GM20000 (cell line): ENCODE measurements at regions not wholly inside any gene's neighbourhood (a gene's known extent, or its start where the extent isn't known, plus 50 kb on each side); places are given as distances from the start of the nearest gene placed in this dataset.

ENCODE experiments used
- DNase-seq: peaks from one replicate; pipeline ENCODE4 v3.0.0; 2012; ENCODE audit warnings: low spot score
- TF ChIP-seq, protein P1 (sequence below): IDR thresholded peaks from 2 replicates; pipeline ENCODE4 v1.5.1; 2012; ENCODE audit warnings: mild to moderate bottlenecking, control low read depth; ENCODE audit errors: extremely low read depth, missing control alignments

DNA sequence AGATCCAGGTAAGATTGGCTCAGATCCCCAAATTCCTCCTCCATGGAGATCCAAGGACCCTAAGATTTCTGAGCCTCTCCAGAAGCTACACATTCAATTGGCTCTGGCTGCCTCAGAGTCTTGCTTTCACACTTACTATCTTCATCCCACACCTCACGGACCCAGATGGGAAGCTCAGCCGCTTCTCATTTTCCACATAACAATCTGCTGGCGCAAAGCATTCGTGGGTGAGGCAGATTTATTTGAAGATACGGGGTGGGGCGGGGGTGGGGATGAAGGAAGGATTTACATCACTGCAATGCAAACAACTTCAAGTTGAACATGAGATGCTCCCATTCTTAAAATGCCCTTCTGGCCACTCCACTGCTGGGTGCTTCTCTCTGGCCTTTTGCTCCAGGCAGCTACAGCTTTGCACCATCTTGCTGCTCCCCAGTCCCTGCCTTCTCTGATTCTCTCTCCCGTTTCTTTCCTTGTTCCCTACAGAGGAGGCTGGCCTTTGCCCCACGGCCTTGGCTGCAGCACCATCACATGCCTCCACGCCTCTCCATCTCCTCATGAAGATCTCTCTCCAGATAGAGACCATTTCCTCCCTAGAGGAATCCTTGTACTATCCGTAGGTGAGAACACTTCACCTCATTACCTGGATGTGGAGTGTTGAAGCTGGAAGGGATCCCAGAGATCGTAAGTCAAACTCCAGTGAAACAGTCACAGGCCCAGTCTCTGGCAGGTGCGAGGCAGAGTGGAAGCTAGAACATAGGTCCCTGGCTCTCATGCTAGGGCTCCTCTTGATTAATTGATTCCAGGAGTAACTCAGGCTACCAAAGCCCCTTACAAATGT is 175.9 kb downstream of the RPLP1 start:
- TF ChIP-seq, protein P1, sequence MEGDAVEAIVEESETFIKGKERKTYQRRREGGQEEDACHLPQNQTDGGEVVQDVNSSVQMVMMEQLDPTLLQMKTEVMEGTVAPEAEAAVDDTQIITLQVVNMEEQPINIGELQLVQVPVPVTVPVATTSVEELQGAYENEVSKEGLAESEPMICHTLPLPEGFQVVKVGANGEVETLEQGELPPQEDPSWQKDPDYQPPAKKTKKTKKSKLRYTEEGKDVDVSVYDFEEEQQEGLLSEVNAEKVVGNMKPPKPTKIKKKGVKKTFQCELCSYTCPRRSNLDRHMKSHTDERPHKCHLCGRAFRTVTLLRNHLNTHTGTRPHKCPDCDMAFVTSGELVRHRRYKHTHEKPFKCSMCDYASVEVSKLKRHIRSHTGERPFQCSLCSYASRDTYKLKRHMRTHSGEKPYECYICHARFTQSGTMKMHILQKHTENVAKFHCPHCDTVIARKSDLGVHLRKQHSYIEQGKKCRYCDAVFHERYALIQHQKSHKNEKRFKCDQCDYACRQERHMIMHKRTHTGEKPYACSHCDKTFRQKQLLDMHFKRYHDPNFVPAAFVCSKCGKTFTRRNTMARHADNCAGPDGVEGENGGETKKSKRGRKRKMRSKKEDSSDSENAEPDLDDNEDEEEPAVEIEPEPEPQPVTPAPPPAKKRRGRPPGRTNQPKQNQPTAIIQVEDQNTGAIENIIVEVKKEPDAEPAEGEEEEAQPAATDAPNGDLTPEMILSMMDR = no peak
- no peak for DNase-seq

DNA sequence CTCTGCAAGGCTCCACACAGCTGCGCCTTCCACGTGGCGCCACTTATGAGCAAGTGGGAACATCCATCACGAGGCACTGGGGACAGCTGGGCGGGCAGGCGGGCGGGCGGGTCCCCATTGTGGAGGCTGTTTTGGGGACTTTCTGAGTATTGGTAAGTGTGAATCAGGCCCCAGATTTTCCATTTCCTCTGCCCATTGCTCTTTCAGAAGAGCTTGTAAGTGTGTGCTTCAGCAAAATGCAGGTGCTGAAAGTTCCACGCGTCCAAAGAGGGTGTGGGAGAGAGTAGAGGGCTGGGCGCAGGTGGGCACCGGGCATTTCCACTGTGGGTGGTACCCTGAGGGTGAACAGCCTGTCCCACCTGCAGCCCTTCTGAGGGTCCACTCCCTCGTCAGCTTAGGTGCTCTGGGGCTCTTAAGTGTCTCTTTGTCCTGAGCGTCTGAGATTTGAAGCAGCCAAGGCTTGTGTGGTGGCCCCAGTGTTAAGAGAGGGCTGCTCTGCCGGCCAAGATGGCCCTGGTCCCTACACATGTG is 177.1 kb downstream of the RPLP1 start:
- TF ChIP-seq, protein P1 = no peak
- DNase-seq = no peak

DNA sequence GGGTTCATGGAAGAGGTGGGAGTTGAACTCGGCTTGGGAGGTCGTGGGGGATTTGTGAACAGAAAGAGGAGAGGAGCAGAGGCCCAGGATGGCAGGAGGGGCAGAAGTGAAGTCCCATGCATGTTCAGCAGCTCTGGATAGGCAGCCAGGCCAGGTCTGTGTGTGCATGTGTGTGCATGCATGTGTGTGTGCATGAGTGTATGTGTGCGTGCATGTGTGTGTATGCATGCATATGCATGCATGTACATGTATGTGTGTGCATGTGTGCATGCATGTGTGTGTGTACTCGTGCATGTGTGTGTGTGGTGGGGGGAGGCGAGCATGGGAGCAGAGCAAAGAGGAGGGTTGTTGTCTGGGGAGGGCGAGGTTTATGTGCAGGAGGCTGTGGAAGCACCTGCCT is 178.4 kb downstream of the RPLP1 start:
- TF ChIP-seq, protein P1 = no peak
- DNase-seq = no peak

DNA sequence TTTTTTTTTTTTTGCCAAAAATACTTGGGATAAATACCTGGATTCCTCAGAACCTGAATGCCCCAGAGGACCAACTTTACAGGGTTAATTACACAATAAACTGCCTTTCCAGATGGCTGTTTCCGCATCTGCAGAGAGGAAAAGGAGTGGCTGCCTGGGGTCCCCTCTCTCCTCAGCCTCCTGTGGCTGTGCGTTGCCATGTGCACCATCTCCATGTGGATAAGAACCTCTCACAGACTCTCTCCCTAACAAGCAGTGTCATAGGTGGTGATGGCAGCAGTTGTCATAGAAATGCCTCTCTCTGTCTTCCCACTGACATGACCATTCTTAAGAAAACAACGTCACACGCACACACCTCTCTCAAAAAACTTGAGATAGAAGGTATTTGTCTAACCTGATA is 179.4 kb downstream of the RPLP1 start:
- TF ChIP-seq, protein P1 = no peak
- no peak for DNase-seq

DNA sequence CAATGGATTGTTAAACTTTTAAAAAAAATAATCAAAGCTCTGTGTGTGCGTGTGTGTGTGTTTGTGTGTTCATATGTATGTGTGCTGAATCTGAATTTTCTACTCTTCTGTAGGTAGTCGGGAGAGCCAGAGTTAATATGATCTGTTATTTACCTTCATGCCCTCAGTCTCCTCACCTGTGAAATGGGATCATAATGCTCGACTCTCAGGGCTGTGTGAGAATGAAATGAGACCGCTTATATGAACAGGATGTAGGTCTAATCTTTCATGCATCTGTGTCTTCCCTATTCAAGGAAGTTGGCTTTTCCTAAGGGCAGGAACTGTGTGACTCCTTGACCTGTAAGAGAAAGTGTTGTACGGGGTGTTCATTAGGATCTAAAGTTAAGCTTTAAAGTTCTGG is 182.2 kb downstream of the RPLP1 start:
- DNase-seq = no peak
- TF ChIP-seq, protein P1 = no peak

DNA sequence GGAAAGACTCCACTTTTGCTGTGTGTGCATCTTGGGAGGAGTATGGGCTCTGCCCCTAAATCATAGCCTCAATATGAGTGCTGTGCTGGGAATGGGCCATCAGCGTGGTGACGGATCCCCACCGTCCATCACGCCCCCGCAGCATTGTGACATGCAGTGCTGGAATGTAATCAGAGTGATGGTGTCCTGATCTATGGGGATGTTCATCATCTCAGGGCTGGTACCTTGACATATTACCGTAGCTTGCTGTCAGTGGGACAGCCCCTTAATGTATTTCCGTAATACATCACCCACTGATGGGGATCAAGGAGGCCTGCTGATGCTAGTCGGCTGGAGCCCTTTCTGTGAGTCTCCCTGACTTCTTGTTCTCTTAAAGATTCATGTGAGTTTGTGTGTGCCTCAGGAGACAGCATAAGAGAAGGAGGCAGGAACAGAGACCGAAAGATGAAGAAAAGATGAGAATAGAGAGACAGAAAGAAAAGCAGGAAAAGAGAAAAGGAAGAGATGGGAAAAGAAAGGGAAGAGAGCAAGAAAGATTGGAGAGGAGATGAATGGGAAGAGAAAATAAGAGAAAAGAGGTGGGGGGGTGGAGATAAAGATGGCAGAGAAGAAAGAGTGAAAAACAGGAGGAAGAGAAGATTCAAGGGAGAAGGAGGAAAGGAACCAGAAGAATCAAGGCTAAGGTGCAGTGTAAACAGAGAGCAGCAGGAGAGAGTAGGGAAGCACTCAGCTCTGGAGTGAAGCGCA is 183.7 kb downstream of the RPLP1 start:
- DNase-seq = no peak
- TF ChIP-seq, protein P1 = no peak

DNA sequence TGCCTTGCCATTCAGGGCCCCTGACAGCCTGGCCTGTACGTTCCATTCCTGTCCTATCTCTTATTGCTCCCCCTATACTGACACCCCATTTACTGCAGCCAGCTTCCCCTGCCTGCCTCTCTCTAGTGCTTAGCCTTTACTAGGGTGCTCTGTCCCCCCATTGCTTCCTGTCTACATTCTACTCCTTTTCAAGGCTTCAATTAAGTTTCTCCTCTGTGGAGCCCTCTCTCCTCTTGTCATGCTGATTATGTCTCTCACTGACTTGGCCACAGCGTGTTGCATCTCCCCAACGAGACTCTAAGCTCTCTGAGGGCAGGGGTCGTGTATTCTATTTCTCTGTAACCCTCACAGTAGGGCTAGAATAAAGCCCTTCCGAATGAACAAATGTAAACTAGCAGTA is 185.2 kb downstream of the RPLP1 start:
- DNase-seq = no peak
- TF ChIP-seq, protein P1 = no peak
